Smooth muscle cell (in vitro differentiated cells): ENCODE measurements at regions not wholly inside any gene's neighbourhood (a gene's known extent, or its start where the extent isn't known, plus 50 kb on each side); places are given as distances from the start of the nearest gene placed in this dataset.
A peak's percentile ranks its signal among the peaks of the same experiment; 100 is the strongest.

Experiments
- DNase-seq: peaks from one replicate; lab custom pipeline; 2025; ENCODE audit not compliant: unreplicated experiment; lab: John Stamatoyannopoulos, UW
- H2AFZ ChIP-seq: fragments of 200-600 bp; sonication (generic); 2 replicates; pipeline ENCODE4 v1.6.0; 2016; ENCODE audit warnings: antibody characterized with exemption, low read depth, mild to moderate bottlenecking
- H3F3A ChIP-seq: fragments of 200-600 bp; sonication (generic); 2 replicates; pipeline ENCODE4 v1.6.0; 2017; ENCODE audit warnings: antibody characterized with exemption, low read depth
- H3K27ac ChIP-seq: fragments of 200-600 bp; sonication (generic); 2 replicates; pipeline ENCODE4 v1.5.1; 2016; ENCODE audit warnings: low read depth, mild to moderate bottlenecking
- H3K27me3 ChIP-seq: fragments of 200-600 bp; sonication (generic); 2 replicates; pipeline ENCODE4 v1.6.1; 2016; ENCODE audit warnings: low read depth, mild to moderate bottlenecking
- H3K36me3 ChIP-seq: fragments of 200-600 bp; sonication (generic); 2 replicates; pipeline ENCODE4 v1.5.1; 2016; ENCODE audit warnings: low read depth
- H3K4me1 ChIP-seq: fragments of 200-600 bp; sonication (generic); 2 replicates; pipeline ENCODE4 v1.5.1; 2016; ENCODE audit warnings: low read depth
- H3K4me2 ChIP-seq: fragments of 200-600 bp; sonication (generic); 2 replicates; pipeline ENCODE4 v1.6.0; 2016; ENCODE audit warnings: mild to moderate bottlenecking
- H3K4me3 ChIP-seq: fragments of 200-600 bp; sonication (generic); 2 replicates; pipeline ENCODE4 v1.5.1; 2016; ENCODE audit warnings: mild to moderate bottlenecking
- H3K79me2 ChIP-seq: fragments of 200-600 bp; sonication (generic); 2 replicates; pipeline ENCODE4 v1.6.0; 2016; ENCODE audit warnings: low read depth, mild to moderate bottlenecking
- H3K9ac ChIP-seq: fragments of 200-600 bp; sonication (generic); 2 replicates; pipeline ENCODE4 v1.6.0; 2016; ENCODE audit warnings: low read depth
- H3K9me3 ChIP-seq: fragments of 200-600 bp; sonication (generic); replicated peaks from 2 replicates; pipeline ENCODE4 v1.5.1; 2016; ENCODE audit warnings: low read depth
- H4K20me1 ChIP-seq: fragments of 200-600 bp; sonication (generic); 2 replicates; pipeline ENCODE4 v1.6.0; 2016; ENCODE audit warnings: low read depth
- WGBS: methylation state at CpG from one replicate; pipeline ENCODE4 v1.1.7; 2016; ENCODE audit warnings: low lambda C conversion rate; 5-methylcytosine and 5-hydroxymethylcytosine counted together
- TF ChIP-seq, protein P1 (sequence below): fragments of 200-600 bp; sonication (generic); IDR thresholded peaks from 2 replicates; pipeline ENCODE4 v1.5.1; 2017; ENCODE audit warnings: borderline replicate concordance, mild to moderate bottlenecking, antibody characterized with exemption; ENCODE audit not compliant: insufficient read depth, poor library complexity, severe bottlenecking

DNA sequence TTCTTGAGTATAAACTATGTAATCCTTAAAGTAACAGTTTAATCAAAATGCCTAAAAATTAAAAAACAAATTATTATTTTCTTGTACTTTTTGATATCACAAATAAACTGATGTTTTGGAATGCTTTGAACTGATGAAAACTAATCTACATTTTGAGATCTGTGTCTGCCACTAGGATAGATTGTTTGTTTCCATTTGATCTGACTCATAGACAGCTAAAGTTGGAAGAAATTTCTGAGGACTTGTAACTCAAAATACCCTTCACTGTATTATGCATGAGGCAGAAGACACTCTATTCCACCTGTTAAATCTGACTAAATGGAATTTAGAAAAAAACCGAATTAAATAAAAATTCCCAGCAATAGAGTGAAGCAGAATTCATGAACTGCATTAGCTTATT is 1400.0 kb upstream of the FLRT2 start:
- H3K36me3 ChIP-seq: no peaks in the 10 kb centered on the region
- no peaks in the 10 kb centered on the region for H4K20me1 ChIP-seq
- H3K9me3 ChIP-seq: no peaks in the 10 kb centered on the region
- peaks cover 13% of the 10 kb centered on the region for H3K4me1 ChIP-seq
- no peak overlapping the region for H2AFZ ChIP-seq
- TF ChIP-seq, protein P1, sequence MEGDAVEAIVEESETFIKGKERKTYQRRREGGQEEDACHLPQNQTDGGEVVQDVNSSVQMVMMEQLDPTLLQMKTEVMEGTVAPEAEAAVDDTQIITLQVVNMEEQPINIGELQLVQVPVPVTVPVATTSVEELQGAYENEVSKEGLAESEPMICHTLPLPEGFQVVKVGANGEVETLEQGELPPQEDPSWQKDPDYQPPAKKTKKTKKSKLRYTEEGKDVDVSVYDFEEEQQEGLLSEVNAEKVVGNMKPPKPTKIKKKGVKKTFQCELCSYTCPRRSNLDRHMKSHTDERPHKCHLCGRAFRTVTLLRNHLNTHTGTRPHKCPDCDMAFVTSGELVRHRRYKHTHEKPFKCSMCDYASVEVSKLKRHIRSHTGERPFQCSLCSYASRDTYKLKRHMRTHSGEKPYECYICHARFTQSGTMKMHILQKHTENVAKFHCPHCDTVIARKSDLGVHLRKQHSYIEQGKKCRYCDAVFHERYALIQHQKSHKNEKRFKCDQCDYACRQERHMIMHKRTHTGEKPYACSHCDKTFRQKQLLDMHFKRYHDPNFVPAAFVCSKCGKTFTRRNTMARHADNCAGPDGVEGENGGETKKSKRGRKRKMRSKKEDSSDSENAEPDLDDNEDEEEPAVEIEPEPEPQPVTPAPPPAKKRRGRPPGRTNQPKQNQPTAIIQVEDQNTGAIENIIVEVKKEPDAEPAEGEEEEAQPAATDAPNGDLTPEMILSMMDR: no peak
- no peak overlapping the region for H3K4me2 ChIP-seq
- 54% methylated on average over 1 of the region's 1 CpG for WGBS
- H3K27me3 ChIP-seq: no peaks in the 10 kb centered on the region
- H3K4me3 ChIP-seq: no peak overlapping the region
- no peak overlapping the region for H3K27ac ChIP-seq
- DNase-seq: no peak
- no peaks in the 10 kb centered on the region for H3F3A ChIP-seq
- H3K79me2 ChIP-seq: no peaks in the 10 kb centered on the region
- H3K9ac ChIP-seq: no peak overlapping the region

DNA sequence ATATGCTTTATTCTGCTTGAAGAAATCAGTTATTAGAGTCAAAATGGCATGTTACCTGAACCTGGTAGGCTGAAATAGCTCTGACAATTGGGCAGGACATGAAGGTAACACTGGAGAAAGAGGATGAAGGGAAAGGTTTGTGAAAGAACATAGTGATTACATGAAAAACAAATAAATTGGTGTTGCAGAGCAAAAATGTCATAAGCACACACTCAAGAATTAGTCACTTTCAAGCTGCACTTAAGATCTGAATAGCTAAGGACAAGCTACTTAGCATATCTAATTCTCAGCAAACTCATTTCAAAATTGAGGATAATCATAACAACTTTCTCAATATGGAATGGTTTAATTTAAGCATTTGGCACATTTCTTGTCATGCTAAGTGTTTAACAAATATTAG is 1398.0 kb upstream of the FLRT2 start:
- no peaks in the 10 kb centered on the region for H3K27me3 ChIP-seq
- H3K4me3 ChIP-seq: no peak overlapping the region
- no peak overlapping the region for H3K4me2 ChIP-seq
- no peaks in the 10 kb centered on the region for H4K20me1 ChIP-seq
- DNase-seq: no peak
- TF ChIP-seq, protein P1: no peak
- H3K79me2 ChIP-seq: no peaks in the 10 kb centered on the region
- peaks cover 13% of the 10 kb centered on the region for H3K4me1 ChIP-seq
- no peak overlapping the region for H3K27ac ChIP-seq
- no peaks in the 10 kb centered on the region for H3K9me3 ChIP-seq
- no peaks in the 10 kb centered on the region for H3K36me3 ChIP-seq
- H3K9ac ChIP-seq: no peak overlapping the region
- no peak overlapping the region for H2AFZ ChIP-seq
- no peaks in the 10 kb centered on the region for H3F3A ChIP-seq

DNA sequence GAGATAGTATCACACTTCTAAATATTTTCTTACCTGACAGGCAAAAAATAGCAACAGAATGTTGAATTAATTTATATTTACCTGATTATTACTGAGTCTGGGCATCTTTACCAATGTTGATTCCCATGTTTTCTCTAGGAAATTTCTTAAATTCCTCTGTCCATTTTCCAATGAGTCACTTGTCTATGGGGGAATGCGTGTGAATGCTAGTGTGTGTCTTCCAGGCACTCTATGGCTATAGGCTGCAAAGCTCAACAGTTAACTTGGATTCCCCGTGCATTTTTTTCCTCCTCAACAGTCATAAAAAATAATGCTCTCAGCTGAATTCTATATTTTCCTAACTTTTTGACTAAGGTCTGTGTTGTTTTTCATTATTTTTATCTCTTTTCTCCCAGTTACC is 1385.8 kb upstream of the FLRT2 start:
- no peak for DNase-seq
- Histone ChIP-seq H3K36me3 (no peaks in the 10 kb centered on the region), H3K27ac (no peak overlapping the region), H3K9ac (no peak overlapping the region), H2AFZ (no peak overlapping the region), H3K27me3 (no peaks in the 10 kb centered on the region), H3K4me3 (no peak overlapping the region), H3K9me3 (no peaks in the 10 kb centered on the region), H3K4me1 (no peaks in the 10 kb centered on the region), H3K4me2 (peak overlapping the region; percentile 3), H3F3A (no peaks in the 10 kb centered on the region), H3K79me2 (no peaks in the 10 kb centered on the region), H4K20me1 (no peaks in the 10 kb centered on the region)
- TF ChIP-seq, protein P1: no peak
- 29% methylated on average over 2 of the region's 2 CpGs for WGBS

DNA sequence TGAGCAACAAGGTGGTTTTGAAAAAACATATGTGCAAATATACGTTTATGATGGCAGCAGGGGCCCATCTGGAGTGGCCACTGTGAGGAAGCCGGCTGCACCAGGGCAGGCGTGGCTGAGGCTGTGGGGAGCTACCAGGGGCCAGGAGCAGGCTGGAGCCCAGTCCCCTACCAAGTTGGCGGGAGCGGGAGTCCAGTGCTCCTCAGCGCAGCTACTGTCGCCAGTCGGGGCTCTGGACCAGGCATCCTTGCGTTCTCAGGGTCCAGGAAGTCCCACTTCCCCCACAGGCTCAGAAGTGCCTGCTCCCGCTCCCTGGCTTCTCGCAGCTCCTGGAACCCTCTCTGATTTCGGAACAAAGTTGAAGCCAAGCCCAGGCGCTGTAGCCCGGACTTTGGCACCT is 1377.5 kb upstream of the FLRT2 start:
- Histone ChIP-seq H3K4me2 (no peak overlapping the region), H3K4me1 (no peaks in the 10 kb centered on the region), H4K20me1 (no peaks in the 10 kb centered on the region), H3K27ac (no peak overlapping the region), H3K36me3 (no peaks in the 10 kb centered on the region), H3K79me2 (no peaks in the 10 kb centered on the region), H3F3A (no peaks in the 10 kb centered on the region), H3K9ac (no peak overlapping the region), H3K4me3 (no peak overlapping the region), H3K9me3 (no peaks in the 10 kb centered on the region), H2AFZ (no peak overlapping the region), H3K27me3 (no peaks in the 10 kb centered on the region)
- 96% methylated on average over 14 of the region's 14 CpGs for WGBS
- TF ChIP-seq, protein P1: no peak
- no peak for DNase-seq
